Endodermal cell (in vitro differentiated cells): ENCODE measurements at regions not wholly inside any gene's neighbourhood (a gene's known extent, or its start where the extent isn't known, plus 50 kb on each side); places are given as distances from the start of the nearest gene placed in this dataset.
A peak's percentile ranks its signal among the peaks of the same experiment; 100 is the strongest.

ENCODE experiments used
- DNase-seq: peaks from one replicate; pipeline ENCODE4 v3.0.0-alpha.2; 2017
- H3K27ac ChIP-seq: 2 replicates; pipeline ENCODE4 v1.5.1; 2013; ENCODE audit warnings: mild to moderate bottlenecking, low read depth, low read length, moderate library complexity
- H3K27me3 ChIP-seq: 2 replicates; pipeline ENCODE4 v1.6.1; 2013; ENCODE audit warnings: mild to moderate bottlenecking, low read length, moderate library complexity; ENCODE audit not compliant: insufficient read depth, control insufficient read depth, poor library complexity, severe bottlenecking
- H3K36me3 ChIP-seq: 2 replicates; pipeline ENCODE4 v1.7.0; 2013; ENCODE audit warnings: mild to moderate bottlenecking, low read length, moderate library complexity; ENCODE audit not compliant: control insufficient read depth, insufficient read depth
- H3K4me1 ChIP-seq: one replicate; pipeline ENCODE4 v1.7.0; 2013; ENCODE audit warnings: low read length; ENCODE audit not compliant: control insufficient read depth, insufficient read depth
- H3K4me3 ChIP-seq: 2 replicates; pipeline ENCODE4 v1.5.1; 2013; ENCODE audit warnings: mild to moderate bottlenecking, low read length, moderate library complexity
- H3K9ac ChIP-seq: 2 replicates; pipeline ENCODE4 v1.6.1; 2013; ENCODE audit warnings: mild to moderate bottlenecking, low read length, moderate library complexity; ENCODE audit not compliant: poor library complexity, severe bottlenecking; ENCODE audit errors: extremely low read depth
- H3K9me3 ChIP-seq: 2 replicates; pipeline ENCODE4 v1.6.1; 2013; ENCODE audit warnings: mild to moderate bottlenecking, low read length, moderate library complexity; ENCODE audit not compliant: control insufficient read depth
- H3K27ac Mint-ChIP-seq: 2 replicates; pipeline ENCODE4 v1.8.0; 2020; ENCODE audit warnings: mixed read lengths
- H3K27me3 Mint-ChIP-seq: 2 replicates; pipeline ENCODE4 v1.8.0; 2021; ENCODE audit warnings: mild to moderate bottlenecking, mixed read lengths; ENCODE audit not compliant: insufficient read depth
- H3K36me3 Mint-ChIP-seq: 2 replicates; pipeline ENCODE4 v1.8.0; 2020; ENCODE audit warnings: low read depth, mixed read lengths
- H3K4me1 Mint-ChIP-seq: 2 replicates; pipeline ENCODE4 v1.8.0; 2020; ENCODE audit warnings: mixed read lengths
- H3K4me3 Mint-ChIP-seq: 2 replicates; pipeline ENCODE4 v1.8.0; 2020; ENCODE audit warnings: mild to moderate bottlenecking, moderate library complexity, mixed read lengths
- H3K9me3 Mint-ChIP-seq: 2 replicates; pipeline ENCODE4 v1.8.0; 2020; ENCODE audit warnings: mild to moderate bottlenecking, mixed read lengths
- CTCF ChIP-seq: fragments of 200-600 bp; sonication (generic); conservative IDR thresholded peaks from 2 replicates; pipeline ENCODE4 v1.5.0; 2021; ENCODE audit warnings: antibody characterized with exemption, mild to moderate bottlenecking
- WGBS, 2 experiments: methylation state at CpG; one replicate each; pipeline versions ENCODE4 v1.1.5 to v1.1.7; 2013; ENCODE audit warnings: missing lambda C conversion rate in 2 of 2, mixed read lengths in 1 of 2; ENCODE audit not compliant: insufficient coverage in 1 of 2, insufficient read length in 1 of 2; 5-methylcytosine and 5-hydroxymethylcytosine counted together

GRCh38 chr14:26833621-26834176 lies 235.9 kb upstream of the NOVA1 start:
- no peak for TF ChIP-seq CTCF
- H3K36me3 Mint-ChIP-seq, result no peaks in the 10 kb centered on the region
- H3K4me3 Mint-ChIP-seq, result no peak overlapping the region
- H3K9ac ChIP-seq, result no peak overlapping the region
- no peak overlapping the region for H3K27ac Mint-ChIP-seq
- no peaks in the 10 kb centered on the region for H3K4me1 ChIP-seq
- no peak for DNase-seq
- no peaks in the 10 kb centered on the region for H3K9me3 Mint-ChIP-seq
- no peaks in the 10 kb centered on the region for H3K9me3 ChIP-seq
- no peaks in the 10 kb centered on the region for H3K27me3 ChIP-seq
- peaks cover 5% of the 10 kb centered on the region for H3K27me3 Mint-ChIP-seq
- H3K4me3 ChIP-seq, result no peak overlapping the region
- H3K27ac ChIP-seq, result no peak overlapping the region
- no peaks in the 10 kb centered on the region for H3K36me3 ChIP-seq
- H3K4me1 Mint-ChIP-seq, result peaks cover 2% of the 10 kb centered on the region

GRCh38 chr14:26835979-26836570 lies 238.2 kb upstream of the NOVA1 start:
- H3K27ac Mint-ChIP-seq, result no peak overlapping the region
- H3K4me3 ChIP-seq, result no peak overlapping the region
- 87 to 88% methylated on average over 3 to 4 of the region's 4 CpGs for WGBS, 2 experiments

GRCh38 chr14:26839481-26839880 lies 241.6 kb upstream of the NOVA1 start:
- Mint-ChIP-seq H3K27ac (no peak overlapping the region), H3K4me1 (peaks cover 29% of the 10 kb centered on the region), H3K4me3 (no peak overlapping the region), H3K36me3 (no peaks in the 10 kb centered on the region), H3K9me3 (no peaks in the 10 kb centered on the region), H3K27me3 (no peaks in the 10 kb centered on the region)
- H3K9ac ChIP-seq, result no peak overlapping the region
- no peak for TF ChIP-seq CTCF
- H3K4me1 ChIP-seq, result peaks cover 16% of the 10 kb centered on the region
- no peak overlapping the region for H3K27ac ChIP-seq
- 80 to 100% methylated on average over 1 of the region's 1 CpG for WGBS, 2 experiments
- H3K9me3 ChIP-seq, result no peaks in the 10 kb centered on the region
- no peak for DNase-seq
- no peaks in the 10 kb centered on the region for H3K36me3 ChIP-seq
- H3K27me3 ChIP-seq, result no peaks in the 10 kb centered on the region
- peak overlapping the region; percentile 47 for H3K4me3 ChIP-seq

More at GRCh38 chr14:26835979-26836570, 238.2 kb upstream of the NOVA1 start:
- no peak overlapping the region for H3K4me3 Mint-ChIP-seq
- Histone ChIP-seq H3K36me3 (no peaks in the 10 kb centered on the region), H3K9me3 (no peaks in the 10 kb centered on the region), H3K27ac (no peak overlapping the region), H3K27me3 (no peaks in the 10 kb centered on the region), H3K9ac (no peak overlapping the region), H3K4me1 (peaks cover 9% of the 10 kb centered on the region)
- peaks cover 19% of the 10 kb centered on the region for H3K4me1 Mint-ChIP-seq
- H3K36me3 Mint-ChIP-seq, result no peaks in the 10 kb centered on the region
- DNase-seq, result no peak
- TF ChIP-seq CTCF, result no peak
- peaks cover 5% of the 10 kb centered on the region for H3K27me3 Mint-ChIP-seq
- H3K9me3 Mint-ChIP-seq, result no peaks in the 10 kb centered on the region
